Panc1 (cell line): ENCODE measurements at regions not wholly inside any gene's neighbourhood (a gene's known extent, or its start where the extent isn't known, plus 50 kb on each side); places are given as distances from the start of the nearest gene placed in this dataset.

ENCODE experiments used
- ATAC-seq: fragments of 200-7000 bp; cut with Tn5 transposase; 2 replicates; pipeline ENCODE4 v1.9.1; 2020; ENCODE audit warnings: mild to moderate bottlenecking, moderate library complexity
- BruUV-seq: library from RNA; stranded (reverse); fragments of 400-500 nt; replicated peaks from 2 replicates; lab custom pipeline; 2021; lab: Mats Ljungman, UMichigan
- CTCF ChIA-PET: fragments of 300-600 bp; sonication (Branson Sonifier 250); formaldehyde crosslinking; loops from one replicate; lab custom pipeline; 2022; ENCODE audit warnings: antibody characterized with exemption; lab: Charles Lee
- POLR2A ChIA-PET: fragments of 300-600 bp; sonication (Branson Sonifier 250); formaldehyde crosslinking; loops from one replicate; lab custom pipeline; 2022; ENCODE audit warnings: antibody characterized with exemption; lab: Charles Lee
- DNase-seq: peaks from one replicate; pipeline ENCODE4 v3.0.0-alpha.2; 2010; ENCODE audit warnings: low read depth, low spot score
- H3K27ac ChIP-seq: 2 replicates; pipeline ENCODE4 v1.5.1; 2011; ENCODE audit warnings: mild to moderate bottlenecking, low read length, inconsistent platforms
- H3K27me3 ChIP-seq: fragments of 200-500 bp; sonication (Bioruptor generic); 2 replicates; pipeline ENCODE4 v1.6.0; 2014; ENCODE audit warnings: low read length, inconsistent platforms; ENCODE audit not compliant: control insufficient read depth, insufficient read depth
- H3K36me3 ChIP-seq: fragments of 200-500 bp; sonication (Bioruptor generic); 2 replicates; pipeline ENCODE4 v1.5.1; 2014; ENCODE audit warnings: inconsistent platforms, mild to moderate bottlenecking, low read length, moderate library complexity; ENCODE audit not compliant: control insufficient read depth, insufficient read depth
- H3K4me1 ChIP-seq: 2 replicates; pipeline ENCODE4 v1.5.1; 2011; ENCODE audit warnings: inconsistent platforms, mild to moderate bottlenecking, low read length, moderate library complexity; ENCODE audit not compliant: control insufficient read depth, insufficient read depth
- H3K4me3 ChIP-seq, 2 experiments: 2 replicates each; pipeline ENCODE4 v1.5.1; 2011 to 2012; ENCODE audit warnings: low read depth in 2 of 2, low read length in 2 of 2, mild to moderate bottlenecking in 2 of 2, inconsistent platforms in 1 of 2, moderate library complexity in 1 of 2
- H3K9me3 ChIP-seq: fragments of 200-500 bp; sonication (Bioruptor generic); 2 replicates; pipeline ENCODE4 v1.5.1; 2014; ENCODE audit warnings: low read depth, mild to moderate bottlenecking, inconsistent platforms, low read length, moderate library complexity; ENCODE audit not compliant: control insufficient read depth, insufficient read depth
- CTCF ChIP-seq: fragments of 450-650 bp; IDR thresholded peaks from 2 replicates; pipeline ENCODE4 v1.5.1; 2017; ENCODE audit warnings: mild to moderate bottlenecking
- POLR2AphosphoS5 ChIP-seq: IDR thresholded peaks from 2 replicates; pipeline ENCODE4 v1.6.1; 2012; ENCODE audit warnings: mild to moderate bottlenecking, low read depth, low read length, moderate library complexity
- REST ChIP-seq, 2 experiments: IDR thresholded peaks; 2 replicates each; pipeline ENCODE4 v1.6.1; 2011 to 2012; ENCODE audit warnings: low read depth in 2 of 2, control low read depth in 1 of 2, low read length in 1 of 2, mild to moderate bottlenecking in 1 of 2, moderate library complexity in 1 of 2; ENCODE audit not compliant: insufficient read depth in 1 of 2
- SIN3A ChIP-seq: IDR thresholded peaks from 2 replicates; pipeline ENCODE4 v1.6.1; 2012; ENCODE audit warnings: low read depth, mild to moderate bottlenecking, low read length, moderate library complexity, borderline replicate concordance; ENCODE audit not compliant: insufficient read depth
- TCF7L2 ChIP-seq: IDR thresholded peaks from 2 replicates; pipeline ENCODE4 v1.6.1; 2011; ENCODE audit warnings: mild to moderate bottlenecking, low read depth, low read length, inconsistent platforms
- in situ Hi-C: cut with HindIII; loops from 2 replicates; pipeline ENCODE4 v1.10.0; 2016; ENCODE audit warnings: low sequenced_read_pairs, low pct_unique_long_range_greater_than_20kb
- intact Hi-C: fragments of 100-400 bp; cut with micrococcal nuclease; formaldehyde crosslinking; loops from one replicate; pipeline ENCODE4 v1.10.0; 2022; ENCODE audit not compliant: unreplicated experiment

GRCh38 chr7:112866424-112866823 lies 76.2 kb upstream of the TMEM168 start:
- in situ Hi-C loops = no loop called here
- ChIA-PET POLR2A (no interaction called here), CTCF (no interaction called here)
- BruUV-seq = no TSS peak
- DNase-seq = no peak
- no peaks in the 10 kb centered on the region for H3K4me1 ChIP-seq
- intact Hi-C loops = no loop called here
- H3K27ac ChIP-seq = no peak overlapping the region
- H3K27me3 ChIP-seq = no peaks in the 10 kb centered on the region
- H3K36me3 ChIP-seq = no peaks in the 10 kb centered on the region
- no peaks in the 10 kb centered on the region for H3K9me3 ChIP-seq
- H3K4me3 ChIP-seq = no peak overlapping the region
- TF ChIP-seq TCF7L2 (no peak), POLR2AphosphoS5 (no peak), CTCF (no peak), SIN3A (no peak), REST (IDR thresholded peaks at IDR 0.05; ENCODE audit: insufficient read depth in 1 of 2, low read depth in 2 of 2, low read length in 1 of 2) (no peak)
- ATAC-seq = no peak

GRCh38 chr7:112864380-112864779 lies 74.2 kb upstream of the TMEM168 start:
- DNase-seq = no peak
- no peaks in the 10 kb centered on the region for H3K36me3 ChIP-seq
- in situ Hi-C loops = no loop called here
- no peaks in the 10 kb centered on the region for H3K9me3 ChIP-seq
- ChIA-PET POLR2A (no interaction called here), CTCF (no interaction called here)
- no peaks in the 10 kb centered on the region for H3K27me3 ChIP-seq
- H3K4me1 ChIP-seq = no peaks in the 10 kb centered on the region
- H3K27ac ChIP-seq = no peak overlapping the region
- H3K4me3 ChIP-seq = no peak overlapping the region
- TF ChIP-seq POLR2AphosphoS5 = no peak
- TF ChIP-seq SIN3A = no peak
- no peak for TF ChIP-seq TCF7L2
- no peak for TF ChIP-seq REST (IDR thresholded peaks at IDR 0.05; ENCODE audit: insufficient read depth in 1 of 2, low read depth in 2 of 2, low read length in 1 of 2)
- TF ChIP-seq CTCF = no peak
- BruUV-seq = no TSS peak
- intact Hi-C loops = no loop called here
- no peak for ATAC-seq
